ENCODE measurements at regions not wholly inside any gene's neighbourhood (a gene's known extent, or its start where the extent isn't known, plus 50 kb on each side); places are given as distances from the start of the nearest gene placed in this dataset.

- DNase-seq (ENCODE audit: low read depth) = no peak
Measured at GRCh38 chr3:18883571-18883970, 264.7 kb upstream of the KCNH8 start.

GRCh38 chr3:18880691-18881090 lies 267.6 kb upstream of the KCNH8 start:
- DNase-seq (ENCODE audit: low read depth) = no peak

GRCh38 chr3:18872466-18872865 lies 275.8 kb upstream of the KCNH8 start:
- no peak for DNase-seq (ENCODE audit: low read depth)

- no peak for DNase-seq (ENCODE audit: low read depth)
Measured at GRCh38 chr3:18870642-18871041, 277.7 kb upstream of the KCNH8 start.

- DNase-seq (ENCODE audit: low read depth) = no peak
Measured at GRCh38 chr3:18870074-18870640, 278.2 kb upstream of the KCNH8 start.

GRCh38 chr3:18868911-18869689 lies 279.2 kb upstream of the KCNH8 start:
- DNase-seq (ENCODE audit: low read depth) = no peak

- DNase-seq (ENCODE audit: low read depth) = no peak
Measured at GRCh38 chr3:18866899-18867298, 281.4 kb upstream of the KCNH8 start.

- DNase-seq (ENCODE audit: low read depth) = no peak
Measured at GRCh38 chr3:18864933-18865731, 283.2 kb upstream of the KCNH8 start.

GRCh38 chr3:18862077-18862476 lies 286.2 kb upstream of the KCNH8 start:
- no peak for DNase-seq (ENCODE audit: low read depth)

- DNase-seq (ENCODE audit: low read depth) = no peak
Measured at GRCh38 chr3:18861137-18861536, 287.2 kb upstream of the KCNH8 start.

GRCh38 chr3:18853269-18853668 lies 295.0 kb upstream of the KCNH8 start:
- DNase-seq (ENCODE audit: low read depth) = no peak

- DNase-seq (ENCODE audit: low read depth) = no peak
Measured at GRCh38 chr3:18847583-18848197, 300.6 kb upstream of the KCNH8 start.

GRCh38 chr3:18843983-18844382 lies 304.3 kb upstream of the KCNH8 start:
- DNase-seq (ENCODE audit: low read depth) = no peak

GRCh38 chr3:18843188-18843587 lies 305.1 kb upstream of the KCNH8 start:
- DNase-seq (ENCODE audit: low read depth) = no peak

- no peak for DNase-seq (ENCODE audit: low read depth)
Measured at GRCh38 chr3:18841422-18842343, 306.6 kb upstream of the KCNH8 start.

GRCh38 chr3:18840535-18841137 lies 307.7 kb upstream of the KCNH8 start:
- DNase-seq (ENCODE audit: low read depth) = no peak

GRCh38 chr3:18838758-18839157 lies 309.6 kb upstream of the KCNH8 start:
- DNase-seq (ENCODE audit: low read depth) = no peak

GRCh38 chr3:18837137-18837755 lies 311.1 kb upstream of the KCNH8 start:
- DNase-seq (ENCODE audit: low read depth) = no peak

- DNase-seq (ENCODE audit: low read depth) = no peak
Measured at GRCh38 chr3:18835021-18835420, 313.3 kb upstream of the KCNH8 start.

GRCh38 chr3:18830087-18830486 lies 318.2 kb upstream of the KCNH8 start:
- no peak for DNase-seq (ENCODE audit: low read depth)

- DNase-seq (ENCODE audit: low read depth) = no peak
Measured at GRCh38 chr3:18828637-18829036, 319.7 kb upstream of the KCNH8 start.
